Prostate gland (tissue), 2 donors: ENCODE measurements at regions not wholly inside any gene's neighbourhood (a gene's known extent, or its start where the extent isn't known, plus 50 kb on each side); places are given as distances from the start of the nearest gene placed in this dataset.

ENCODE experiments used
- POLR2AphosphoS5 ChIP-seq: sonication (generic); formaldehyde crosslinking; IDR thresholded peaks from one replicate; pipeline ENCODE4 v1.6.1; 2017; ENCODE audit warnings: antibody characterized with exemption
- TF ChIP-seq, protein P1 (sequence below), 4 experiments: fragments of 200-600 bp in 2 of 4; fragments of 450-650 bp in 2 of 4; sonication (generic) in 2 of 4; IDR thresholded peaks; 1 replicate in 3 of 4; 2 replicates in 1 of 4; pipeline ENCODE4 v1.5.1; 2016 to 2019; ENCODE audit warnings: antibody characterized with exemption in 4 of 4, mild to moderate bottlenecking in 2 of 4, moderate library complexity in 2 of 4

DNA sequence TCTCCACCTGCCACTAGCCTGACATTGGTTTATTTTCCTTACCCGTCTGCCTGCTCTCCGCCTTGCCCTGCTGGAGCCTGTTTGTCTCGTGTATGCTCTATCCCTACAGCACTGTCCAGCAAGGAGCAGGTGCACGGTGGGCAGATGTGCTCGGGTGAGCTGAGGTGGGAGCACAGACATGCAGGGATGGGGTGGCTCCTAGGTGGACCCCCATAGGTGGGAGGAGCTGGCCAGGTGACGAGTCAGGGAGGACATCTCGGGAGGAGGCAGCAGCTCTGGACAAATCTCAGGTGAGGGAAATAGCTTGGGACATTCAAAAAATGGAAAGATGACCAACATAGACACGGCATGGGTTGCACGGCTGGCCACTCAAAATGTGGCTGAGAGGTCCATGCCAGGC is 89.2 kb upstream of the SHANK2 start:
- TF ChIP-seq, protein P1, sequence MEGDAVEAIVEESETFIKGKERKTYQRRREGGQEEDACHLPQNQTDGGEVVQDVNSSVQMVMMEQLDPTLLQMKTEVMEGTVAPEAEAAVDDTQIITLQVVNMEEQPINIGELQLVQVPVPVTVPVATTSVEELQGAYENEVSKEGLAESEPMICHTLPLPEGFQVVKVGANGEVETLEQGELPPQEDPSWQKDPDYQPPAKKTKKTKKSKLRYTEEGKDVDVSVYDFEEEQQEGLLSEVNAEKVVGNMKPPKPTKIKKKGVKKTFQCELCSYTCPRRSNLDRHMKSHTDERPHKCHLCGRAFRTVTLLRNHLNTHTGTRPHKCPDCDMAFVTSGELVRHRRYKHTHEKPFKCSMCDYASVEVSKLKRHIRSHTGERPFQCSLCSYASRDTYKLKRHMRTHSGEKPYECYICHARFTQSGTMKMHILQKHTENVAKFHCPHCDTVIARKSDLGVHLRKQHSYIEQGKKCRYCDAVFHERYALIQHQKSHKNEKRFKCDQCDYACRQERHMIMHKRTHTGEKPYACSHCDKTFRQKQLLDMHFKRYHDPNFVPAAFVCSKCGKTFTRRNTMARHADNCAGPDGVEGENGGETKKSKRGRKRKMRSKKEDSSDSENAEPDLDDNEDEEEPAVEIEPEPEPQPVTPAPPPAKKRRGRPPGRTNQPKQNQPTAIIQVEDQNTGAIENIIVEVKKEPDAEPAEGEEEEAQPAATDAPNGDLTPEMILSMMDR (IDR thresholded peaks at IDR 0.05) = no peak
- TF ChIP-seq POLR2AphosphoS5 = no peak
